PFSK-1 (cell line): ENCODE measurements at regions not wholly inside any gene's neighbourhood (a gene's known extent, or its start where the extent isn't known, plus 50 kb on each side); places are given as distances from the start of the nearest gene placed in this dataset.

Source experiments
- FOXP2 ChIP-seq: optimal IDR thresholded peaks from 2 replicates; pipeline ENCODE3; 2011; ENCODE audit warnings: borderline replicate concordance, control low read depth, inconsistent platforms; ENCODE audit not compliant: insufficient read depth; ENCODE audit errors: extremely low read length, extremely low read depth
- POLR2AphosphoS5 ChIP-seq: IDR thresholded peaks from 2 replicates; pipeline ENCODE4 v1.6.1; 2012; ENCODE audit warnings: low read depth, mild to moderate bottlenecking, control low read depth, low read length, moderate library complexity
- SIN3A ChIP-seq: IDR thresholded peaks from 2 replicates; pipeline ENCODE4 v1.6.1; 2012; ENCODE audit warnings: mild to moderate bottlenecking, low read length, moderate library complexity, borderline replicate concordance; ENCODE audit not compliant: insufficient read depth
- TAF1 ChIP-seq: IDR thresholded peaks from 2 replicates; pipeline ENCODE4 v1.6.1; 2012; ENCODE audit warnings: low read length, control low read depth, borderline replicate concordance; ENCODE audit not compliant: insufficient read depth
- TF ChIP-seq, protein P1 (sequence below), 2 experiments: IDR thresholded peaks; 2 replicates each; pipeline versions ENCODE4 v1.6.1 to v1.8.0; 2011 to 2012; ENCODE audit warnings: low read depth in 2 of 2, low read length in 2 of 2, control low read depth in 1 of 2, inconsistent platforms in 1 of 2, mild to moderate bottlenecking in 1 of 2, moderate library complexity in 1 of 2; ENCODE audit not compliant: insufficient read depth in 1 of 2

DNA sequence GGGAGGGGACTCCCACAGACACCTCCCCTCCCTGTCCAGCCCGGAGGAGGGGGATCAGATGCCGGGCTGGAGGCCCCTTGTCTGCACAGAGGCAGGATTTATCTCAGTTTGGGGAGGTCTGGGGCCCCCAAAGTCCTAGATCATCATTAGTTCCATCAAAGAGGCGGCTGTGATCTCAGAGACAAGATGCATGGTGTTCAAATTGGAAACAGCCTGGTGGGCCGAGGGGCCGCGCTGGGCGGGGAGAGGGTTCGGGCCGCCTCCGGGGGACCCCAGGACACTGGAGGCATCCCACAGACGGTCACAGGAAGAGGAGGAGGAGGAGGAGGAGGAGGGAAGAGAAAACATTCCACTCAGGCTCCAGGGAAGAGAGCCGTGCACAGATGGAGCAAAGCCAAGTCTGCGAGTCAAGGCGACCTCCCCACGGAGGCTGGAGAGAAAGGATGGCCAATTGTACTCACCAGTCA, 69.5 kb upstream of the CUX1 start:
- no peak for TF ChIP-seq POLR2AphosphoS5
- TF ChIP-seq, protein P1, sequence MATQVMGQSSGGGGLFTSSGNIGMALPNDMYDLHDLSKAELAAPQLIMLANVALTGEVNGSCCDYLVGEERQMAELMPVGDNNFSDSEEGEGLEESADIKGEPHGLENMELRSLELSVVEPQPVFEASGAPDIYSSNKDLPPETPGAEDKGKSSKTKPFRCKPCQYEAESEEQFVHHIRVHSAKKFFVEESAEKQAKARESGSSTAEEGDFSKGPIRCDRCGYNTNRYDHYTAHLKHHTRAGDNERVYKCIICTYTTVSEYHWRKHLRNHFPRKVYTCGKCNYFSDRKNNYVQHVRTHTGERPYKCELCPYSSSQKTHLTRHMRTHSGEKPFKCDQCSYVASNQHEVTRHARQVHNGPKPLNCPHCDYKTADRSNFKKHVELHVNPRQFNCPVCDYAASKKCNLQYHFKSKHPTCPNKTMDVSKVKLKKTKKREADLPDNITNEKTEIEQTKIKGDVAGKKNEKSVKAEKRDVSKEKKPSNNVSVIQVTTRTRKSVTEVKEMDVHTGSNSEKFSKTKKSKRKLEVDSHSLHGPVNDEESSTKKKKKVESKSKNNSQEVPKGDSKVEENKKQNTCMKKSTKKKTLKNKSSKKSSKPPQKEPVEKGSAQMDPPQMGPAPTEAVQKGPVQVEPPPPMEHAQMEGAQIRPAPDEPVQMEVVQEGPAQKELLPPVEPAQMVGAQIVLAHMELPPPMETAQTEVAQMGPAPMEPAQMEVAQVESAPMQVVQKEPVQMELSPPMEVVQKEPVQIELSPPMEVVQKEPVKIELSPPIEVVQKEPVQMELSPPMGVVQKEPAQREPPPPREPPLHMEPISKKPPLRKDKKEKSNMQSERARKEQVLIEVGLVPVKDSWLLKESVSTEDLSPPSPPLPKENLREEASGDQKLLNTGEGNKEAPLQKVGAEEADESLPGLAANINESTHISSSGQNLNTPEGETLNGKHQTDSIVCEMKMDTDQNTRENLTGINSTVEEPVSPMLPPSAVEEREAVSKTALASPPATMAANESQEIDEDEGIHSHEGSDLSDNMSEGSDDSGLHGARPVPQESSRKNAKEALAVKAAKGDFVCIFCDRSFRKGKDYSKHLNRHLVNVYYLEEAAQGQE (IDR thresholded peaks at IDR 0.05; ENCODE audit: insufficient read depth in 1 of 2, low read depth in 2 of 2, low read length in 2 of 2), result no peak
- no peak for TF ChIP-seq SIN3A
- no peak for TF ChIP-seq TAF1
- no peak for TF ChIP-seq FOXP2

DNA sequence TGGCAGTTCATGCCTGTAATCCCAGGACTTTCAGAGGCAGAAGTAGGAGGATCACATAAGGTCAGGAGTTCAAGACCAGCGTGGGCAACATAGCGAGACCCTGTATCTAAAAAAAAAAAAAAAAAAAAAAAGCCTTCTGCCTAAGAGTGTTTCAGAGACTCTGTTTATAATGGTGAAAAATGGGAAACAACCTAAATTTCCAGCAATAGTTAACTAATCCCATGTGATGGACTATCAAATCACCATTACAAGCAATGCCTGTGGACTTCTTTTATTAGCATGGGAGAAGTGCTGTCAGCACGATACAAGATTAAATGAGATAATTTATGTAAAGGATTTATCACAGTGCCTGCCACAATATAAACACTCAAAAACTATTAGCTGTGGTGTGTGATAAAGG, 67.5 kb upstream of the CUX1 start:
- TF ChIP-seq TAF1, result no peak
- TF ChIP-seq FOXP2, result no peak
- TF ChIP-seq SIN3A, result no peak
- TF ChIP-seq, protein P1 (IDR thresholded peaks at IDR 0.05; ENCODE audit: insufficient read depth in 1 of 2, low read depth in 2 of 2, low read length in 2 of 2), result no peak
- TF ChIP-seq POLR2AphosphoS5, result no peak

DNA sequence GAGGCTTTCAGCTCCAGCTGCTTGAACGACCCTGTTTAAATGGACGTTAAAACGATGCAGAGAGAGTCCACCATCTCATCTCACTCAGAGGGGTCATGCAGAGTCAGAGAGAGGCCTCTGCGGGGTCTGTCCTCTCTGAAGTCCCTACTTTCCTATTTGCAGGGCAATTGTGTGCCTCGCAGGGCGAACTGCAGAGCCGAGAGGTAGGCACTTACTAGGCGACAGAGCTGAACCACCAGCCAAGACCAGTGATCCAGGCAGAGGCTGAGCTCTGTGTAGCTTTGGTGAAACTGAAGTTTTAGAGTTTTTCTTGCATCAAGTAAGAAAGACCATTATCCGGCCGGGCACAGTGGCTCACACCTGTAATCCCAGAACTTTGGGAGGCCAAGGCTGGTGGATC, 64.1 kb upstream of the CUX1 start:
- TF ChIP-seq SIN3A (no peak), FOXP2 (no peak), TAF1 (no peak), POLR2AphosphoS5 (no peak)
- TF ChIP-seq, protein P1 (IDR thresholded peaks at IDR 0.05; ENCODE audit: insufficient read depth in 1 of 2, low read depth in 2 of 2, low read length in 2 of 2), result no peak

DNA sequence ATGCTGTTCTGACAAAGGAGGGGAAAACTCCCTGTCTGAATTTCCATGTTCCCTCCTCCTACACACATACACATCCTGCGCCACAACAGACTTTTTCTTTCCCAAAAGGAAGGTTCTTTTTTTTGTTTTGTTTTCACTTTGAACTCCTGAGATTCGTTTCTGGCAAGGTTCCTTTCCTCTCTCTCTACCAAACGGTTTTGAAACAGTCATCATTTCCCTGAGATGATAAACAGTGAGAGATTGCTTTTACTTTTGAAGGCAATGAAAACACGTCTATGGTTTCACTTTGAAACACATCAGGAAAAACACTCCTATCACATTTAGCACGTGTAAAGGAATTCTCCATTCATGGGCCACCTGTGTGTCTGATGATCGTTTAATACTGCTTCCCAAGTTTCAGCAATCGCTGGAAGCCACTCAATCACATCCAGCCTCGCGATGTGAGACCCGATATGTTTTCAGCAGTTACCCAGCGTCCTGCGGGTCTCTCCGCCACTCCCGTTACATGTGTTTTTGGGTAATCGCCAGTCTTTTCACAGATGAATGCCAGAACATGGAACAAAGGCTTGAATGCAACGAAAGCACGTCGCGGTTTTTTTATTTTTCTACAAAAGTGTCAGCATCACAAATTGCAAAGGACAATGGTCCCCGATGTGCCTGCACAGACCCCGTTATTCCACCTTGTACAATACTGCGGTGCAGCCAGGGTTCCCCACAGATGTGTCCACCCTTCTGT, 62.8 kb upstream of the CUX1 start:
- TF ChIP-seq POLR2AphosphoS5 (peak; percentile 50; the same call in 1 of the 2 replicates), FOXP2 (no peak), SIN3A (no peak)

DNA sequence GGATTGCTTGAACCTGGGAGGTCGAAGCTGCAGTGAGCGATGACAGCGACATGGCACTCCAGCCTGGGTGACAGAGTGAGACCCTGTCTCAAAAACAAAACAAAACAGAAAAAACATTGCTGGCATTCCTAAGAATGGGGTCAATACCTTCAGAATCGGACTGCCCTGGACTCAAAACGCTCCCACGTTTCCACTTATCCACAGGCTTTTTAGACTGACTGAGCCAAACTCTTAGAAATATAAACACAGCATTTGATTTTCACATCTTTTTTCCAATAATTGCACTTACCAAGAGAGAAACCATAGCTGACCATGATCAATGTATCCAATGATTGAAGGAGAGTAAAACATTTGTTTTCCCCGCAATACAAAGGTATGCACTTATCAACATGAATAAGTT, 59.5 kb upstream of the CUX1 start:
- no peak for TF ChIP-seq SIN3A

DNA sequence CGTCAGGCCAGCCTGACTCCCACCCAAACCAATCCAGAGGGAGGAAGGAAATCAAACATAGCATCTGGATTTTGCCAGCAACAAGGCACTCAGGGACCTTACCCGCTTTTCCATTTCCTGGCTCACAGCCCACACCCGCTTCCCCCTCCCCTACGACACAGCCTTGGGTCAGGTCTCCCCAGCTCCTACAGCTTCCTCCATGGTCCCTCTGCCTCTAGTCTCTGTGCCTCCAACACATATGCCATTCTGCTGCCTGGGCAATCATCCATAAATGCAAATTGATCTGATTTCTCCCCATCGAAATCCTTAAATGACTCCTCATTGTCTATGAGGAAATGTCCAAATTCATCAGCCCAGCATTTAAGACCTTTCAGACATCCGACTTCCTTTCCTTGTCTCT, 53.2 kb upstream of the CUX1 start:
- TF ChIP-seq, protein P1 (IDR thresholded peaks at IDR 0.05; ENCODE audit: insufficient read depth in 1 of 2, low read depth in 2 of 2, low read length in 2 of 2), result no peak
- TF ChIP-seq POLR2AphosphoS5 (no peak), FOXP2 (no peak), TAF1 (no peak), SIN3A (no peak)
